Ishikawa (cell line): ENCODE measurements at regions not wholly inside any gene's neighbourhood (a gene's known extent, or its start where the extent isn't known, plus 50 kb on each side); places are given as distances from the start of the nearest gene placed in this dataset.

Experiments used
- CEBPB ChIP-seq: IDR thresholded peaks from 2 replicates; pipeline ENCODE4 v1.6.1; 2012
- CREB1 ChIP-seq: IDR thresholded peaks from 2 replicates; pipeline ENCODE4 v1.6.1; 2012; ENCODE audit warnings: low read depth
- EGR1 ChIP-seq: IDR thresholded peaks from 2 replicates; pipeline ENCODE4 v1.6.1; 2012
- EP300 ChIP-seq: IDR thresholded peaks from 2 replicates; pipeline ENCODE4 v1.6.1; 2012; ENCODE audit warnings: borderline replicate concordance
- FOXM1 ChIP-seq: IDR thresholded peaks from 2 replicates; pipeline ENCODE4 v1.6.1; 2012; ENCODE audit warnings: low read depth, borderline replicate concordance
- NFIC ChIP-seq: IDR thresholded peaks from 2 replicates; pipeline ENCODE4 v1.6.1; 2012
- RAD21 ChIP-seq: IDR thresholded peaks from 2 replicates; pipeline ENCODE4 v1.6.1; 2012; ENCODE audit warnings: low read depth
- TAF1 ChIP-seq: IDR thresholded peaks from 2 replicates; pipeline ENCODE4 v1.6.1; 2012; ENCODE audit warnings: low read depth, mild to moderate bottlenecking
- TCF12 ChIP-seq: IDR thresholded peaks from 2 replicates; pipeline ENCODE4 v1.6.1; 2012; ENCODE audit warnings: low read depth
- TEAD4 ChIP-seq: IDR thresholded peaks from 2 replicates; pipeline ENCODE4 v1.6.1; 2012
- YY1 ChIP-seq: IDR thresholded peaks from 2 replicates; pipeline ENCODE4 v1.6.1; 2012; ENCODE audit warnings: low read depth
- ZBTB7A ChIP-seq: IDR thresholded peaks from 2 replicates; pipeline ENCODE4 v1.6.1; 2012; ENCODE audit warnings: low read depth
- TF ChIP-seq, protein P1 (sequence below): IDR thresholded peaks from 2 replicates; pipeline ENCODE4 v1.6.1; 2012
- TF ChIP-seq, protein P2 (sequence below): IDR thresholded peaks from 2 replicates; pipeline ENCODE4 v1.6.1; 2012; ENCODE audit warnings: low read depth, mild to moderate bottlenecking
- TF ChIP-seq, protein P3 (sequence below): IDR thresholded peaks from 2 replicates; pipeline ENCODE4 v1.6.1; 2012

DNA sequence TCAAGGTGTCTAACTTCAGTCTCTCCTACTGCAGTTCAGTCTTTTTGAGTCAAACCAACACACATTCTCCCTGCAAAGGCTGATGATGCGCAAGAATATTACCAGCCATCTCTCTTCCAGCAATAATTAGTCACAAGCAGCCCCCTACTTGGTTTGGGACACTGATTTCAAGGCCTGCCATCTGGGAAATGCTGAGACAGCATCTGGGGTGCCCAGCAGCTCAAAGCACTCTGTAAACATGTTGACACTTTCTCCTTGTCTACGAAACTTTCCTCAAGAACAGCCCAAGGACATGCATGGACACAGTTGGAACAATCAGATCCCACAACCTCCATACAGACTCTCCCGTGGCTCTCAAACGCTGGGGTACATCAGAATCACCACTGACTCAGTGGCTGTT, 149.2 kb upstream of the RPL38 start:
- TF ChIP-seq EP300 (no peak), FOXM1 (no peak), TAF1 (no peak), CEBPB (no peak), YY1 (no peak)

DNA sequence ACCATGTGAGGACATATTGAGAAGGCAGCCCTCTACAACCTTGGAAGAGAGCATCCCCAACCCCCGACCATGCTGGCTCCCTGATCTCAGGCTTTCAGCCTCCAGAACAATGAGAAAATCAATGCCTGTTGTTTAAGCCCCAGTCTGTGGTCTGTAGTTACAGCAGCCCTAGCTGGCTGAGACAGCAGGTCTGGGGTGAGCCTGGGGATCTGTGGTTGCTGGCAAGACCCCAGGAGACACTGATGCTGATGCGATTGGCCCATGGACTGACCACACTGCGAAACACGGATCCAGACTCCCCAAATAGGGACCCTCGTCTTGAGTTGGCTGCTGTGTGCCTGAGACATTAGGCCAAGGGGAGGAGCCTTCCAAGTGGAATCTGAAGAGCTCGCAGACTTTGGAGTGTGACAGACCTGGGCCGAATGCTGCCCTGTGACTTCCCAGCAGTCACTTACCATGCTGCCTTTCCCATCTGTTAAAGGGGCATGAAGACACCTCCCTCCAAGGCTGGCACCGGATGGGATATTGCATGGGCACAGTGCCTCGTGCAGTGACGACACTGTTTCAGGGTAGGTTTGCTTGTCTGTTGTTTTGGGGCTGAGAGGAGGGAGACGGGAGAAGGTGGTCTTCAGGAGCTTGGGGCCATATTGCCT, 147.8 kb upstream of the RPL38 start:
- TF ChIP-seq, protein P1, sequence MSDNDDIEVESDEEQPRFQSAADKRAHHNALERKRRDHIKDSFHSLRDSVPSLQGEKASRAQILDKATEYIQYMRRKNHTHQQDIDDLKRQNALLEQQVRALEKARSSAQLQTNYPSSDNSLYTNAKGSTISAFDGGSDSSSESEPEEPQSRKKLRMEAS: no peak
- TF ChIP-seq CEBPB (no peak), NFIC (no peak), EP300 (no peak), CREB1 (no peak), YY1 (no peak), ZBTB7A (no peak), TAF1 (no peak), EGR1 (no peak), RAD21 (no peak), TCF12 (no peak), TEAD4 (no peak), FOXM1 (no peak)
- TF ChIP-seq, protein P2, sequence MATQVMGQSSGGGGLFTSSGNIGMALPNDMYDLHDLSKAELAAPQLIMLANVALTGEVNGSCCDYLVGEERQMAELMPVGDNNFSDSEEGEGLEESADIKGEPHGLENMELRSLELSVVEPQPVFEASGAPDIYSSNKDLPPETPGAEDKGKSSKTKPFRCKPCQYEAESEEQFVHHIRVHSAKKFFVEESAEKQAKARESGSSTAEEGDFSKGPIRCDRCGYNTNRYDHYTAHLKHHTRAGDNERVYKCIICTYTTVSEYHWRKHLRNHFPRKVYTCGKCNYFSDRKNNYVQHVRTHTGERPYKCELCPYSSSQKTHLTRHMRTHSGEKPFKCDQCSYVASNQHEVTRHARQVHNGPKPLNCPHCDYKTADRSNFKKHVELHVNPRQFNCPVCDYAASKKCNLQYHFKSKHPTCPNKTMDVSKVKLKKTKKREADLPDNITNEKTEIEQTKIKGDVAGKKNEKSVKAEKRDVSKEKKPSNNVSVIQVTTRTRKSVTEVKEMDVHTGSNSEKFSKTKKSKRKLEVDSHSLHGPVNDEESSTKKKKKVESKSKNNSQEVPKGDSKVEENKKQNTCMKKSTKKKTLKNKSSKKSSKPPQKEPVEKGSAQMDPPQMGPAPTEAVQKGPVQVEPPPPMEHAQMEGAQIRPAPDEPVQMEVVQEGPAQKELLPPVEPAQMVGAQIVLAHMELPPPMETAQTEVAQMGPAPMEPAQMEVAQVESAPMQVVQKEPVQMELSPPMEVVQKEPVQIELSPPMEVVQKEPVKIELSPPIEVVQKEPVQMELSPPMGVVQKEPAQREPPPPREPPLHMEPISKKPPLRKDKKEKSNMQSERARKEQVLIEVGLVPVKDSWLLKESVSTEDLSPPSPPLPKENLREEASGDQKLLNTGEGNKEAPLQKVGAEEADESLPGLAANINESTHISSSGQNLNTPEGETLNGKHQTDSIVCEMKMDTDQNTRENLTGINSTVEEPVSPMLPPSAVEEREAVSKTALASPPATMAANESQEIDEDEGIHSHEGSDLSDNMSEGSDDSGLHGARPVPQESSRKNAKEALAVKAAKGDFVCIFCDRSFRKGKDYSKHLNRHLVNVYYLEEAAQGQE: no peak
- TF ChIP-seq, protein P3, sequence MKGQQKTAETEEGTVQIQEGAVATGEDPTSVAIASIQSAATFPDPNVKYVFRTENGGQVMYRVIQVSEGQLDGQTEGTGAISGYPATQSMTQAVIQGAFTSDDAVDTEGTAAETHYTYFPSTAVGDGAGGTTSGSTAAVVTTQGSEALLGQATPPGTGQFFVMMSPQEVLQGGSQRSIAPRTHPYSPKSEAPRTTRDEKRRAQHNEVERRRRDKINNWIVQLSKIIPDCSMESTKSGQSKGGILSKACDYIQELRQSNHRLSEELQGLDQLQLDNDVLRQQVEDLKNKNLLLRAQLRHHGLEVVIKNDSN: no peak

DNA sequence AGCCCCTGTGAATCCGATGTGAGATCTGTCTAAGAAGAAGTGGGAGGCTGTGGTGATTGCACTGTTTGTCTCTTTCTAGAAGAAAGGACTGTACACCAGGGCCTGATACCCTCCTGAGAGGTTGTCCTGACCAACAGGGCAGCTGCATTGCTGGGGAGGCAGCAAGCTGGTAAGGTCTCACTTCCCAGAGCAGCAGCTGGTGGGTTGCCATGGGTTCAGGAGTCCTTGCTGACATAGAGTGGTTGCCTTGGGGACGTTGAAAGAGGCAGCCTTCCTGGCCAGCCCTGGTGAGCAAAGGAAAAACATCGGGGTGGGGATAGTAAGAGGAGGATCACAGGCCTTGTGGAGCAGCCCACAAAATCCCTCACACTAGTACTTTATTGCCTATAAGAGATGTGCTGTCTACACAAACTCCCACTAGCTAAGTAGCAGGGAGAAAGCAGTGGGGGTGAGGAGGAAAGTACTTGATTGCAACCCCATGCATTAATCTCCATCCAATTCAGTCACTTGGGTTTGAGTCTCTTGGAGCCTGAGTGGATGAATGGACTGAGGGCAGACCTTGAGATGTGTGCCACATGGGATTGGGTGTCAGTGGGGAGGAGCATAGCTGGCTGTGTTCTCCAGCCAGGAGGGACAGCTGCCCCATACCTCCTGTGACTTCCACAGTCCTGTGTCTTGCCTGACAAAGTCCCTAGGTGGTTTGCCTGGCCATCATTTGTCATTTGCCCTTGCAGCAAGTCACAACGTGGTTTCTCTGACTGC, 143.8 kb upstream of the RPL38 start:
- TF ChIP-seq EGR1 (no peak), YY1 (no peak), NFIC (no peak), CEBPB (no peak), FOXM1 (no peak), TEAD4 (no peak), EP300 (no peak), RAD21 (no peak), CREB1 (no peak), TCF12 (no peak), TAF1 (no peak)
- TF ChIP-seq, protein P2: no peak
- TF ChIP-seq, protein P3: no peak

DNA sequence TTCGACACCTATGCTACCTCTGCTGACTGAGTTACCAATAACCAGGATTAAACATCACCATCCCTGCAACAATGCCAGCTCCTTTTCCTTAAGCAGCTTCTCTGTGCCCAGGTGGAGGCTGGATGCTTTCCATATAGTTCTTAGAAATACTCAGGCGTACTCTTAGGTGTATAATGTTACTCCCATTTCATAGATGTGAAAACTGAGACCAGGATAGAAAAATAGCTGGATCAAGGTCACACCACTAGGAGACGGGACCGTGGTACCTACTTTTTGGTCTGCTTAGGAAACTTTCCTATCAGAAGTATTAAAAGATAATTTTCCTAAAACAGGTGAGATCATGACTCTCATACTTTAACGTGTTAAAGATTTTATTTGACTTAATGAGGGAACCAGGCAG, 141.7 kb upstream of the RPL38 start:
- no peak for TF ChIP-seq FOXM1
- no peak for TF ChIP-seq TAF1
- no peak for TF ChIP-seq NFIC
- no peak for TF ChIP-seq TCF12
- TF ChIP-seq, protein P2: no peak
- TF ChIP-seq RAD21: no peak
- no peak for TF ChIP-seq CREB1
- no peak for TF ChIP-seq ZBTB7A
- no peak for TF ChIP-seq EP300
- no peak for TF ChIP-seq YY1
- TF ChIP-seq, protein P3: no peak
- no peak for TF ChIP-seq CEBPB
- TF ChIP-seq EGR1: no peak
- no peak for TF ChIP-seq TEAD4
